Chondrocyte (in vitro differentiated cells): ENCODE measurements at regions not wholly inside any gene's neighbourhood (a gene's known extent, or its start where the extent isn't known, plus 50 kb on each side); places are given as distances from the start of the nearest gene placed in this dataset.

Experiments used
- DNase-seq: peaks from one replicate; pipeline ENCODE4 v3.0.0; 2021; ENCODE audit warnings: mixed read lengths, low spot score
- H3K27ac Mint-ChIP-seq: one replicate; pipeline ENCODE4 v1.8.0; 2021; ENCODE audit warnings: mild to moderate bottlenecking, moderate library complexity, mixed read lengths; ENCODE audit not compliant: unreplicated experiment
- H3K27me3 Mint-ChIP-seq: 2 replicates; pipeline ENCODE4 v1.8.0; 2021; ENCODE audit warnings: low read depth, mixed read lengths
- H3K36me3 Mint-ChIP-seq: 2 replicates; pipeline ENCODE4 v1.8.0; 2021; ENCODE audit warnings: low read depth, mixed read lengths
- H3K4me1 Mint-ChIP-seq: 2 replicates; pipeline ENCODE4 v1.8.0; 2021; ENCODE audit warnings: low read depth, mild to moderate bottlenecking, mixed read lengths
- H3K4me3 Mint-ChIP-seq: one replicate; pipeline ENCODE4 v1.8.0; 2021; ENCODE audit warnings: mild to moderate bottlenecking, moderate library complexity, mixed read lengths; ENCODE audit not compliant: unreplicated experiment
- H3K9me3 Mint-ChIP-seq: 2 replicates; pipeline ENCODE4 v1.8.0; 2021; ENCODE audit warnings: low read depth, mixed read lengths
- TF ChIP-seq, protein P1 (sequence below): fragments of 200-600 bp; sonication (generic); IDR thresholded peaks from 2 replicates; pipeline ENCODE4 v1.5.0; 2021; ENCODE audit warnings: antibody characterized with exemption, mild to moderate bottlenecking, moderate library complexity

DNA sequence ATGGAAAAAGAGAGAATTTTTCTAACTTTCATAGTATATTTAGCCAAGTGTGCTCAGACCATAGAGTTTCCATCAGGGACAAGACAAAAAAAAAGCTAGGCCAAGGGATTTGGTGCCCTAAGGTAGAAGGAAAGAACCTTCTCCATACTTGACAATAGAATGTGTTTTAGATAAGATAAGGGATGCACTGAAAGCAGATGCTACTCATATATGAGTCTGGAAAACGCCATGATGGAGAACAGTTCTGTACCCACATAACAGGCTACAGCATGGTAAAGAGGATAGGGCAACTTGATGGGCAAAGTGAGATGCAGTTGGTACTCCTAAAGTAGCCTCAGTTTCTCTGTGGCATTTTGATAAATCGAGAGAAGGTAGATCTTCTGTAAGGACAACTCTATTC lies 216.4 kb upstream of the NECTIN3 start:
- no peak overlapping the region for H3K27ac Mint-ChIP-seq
- no peak for DNase-seq
- TF ChIP-seq, protein P1, sequence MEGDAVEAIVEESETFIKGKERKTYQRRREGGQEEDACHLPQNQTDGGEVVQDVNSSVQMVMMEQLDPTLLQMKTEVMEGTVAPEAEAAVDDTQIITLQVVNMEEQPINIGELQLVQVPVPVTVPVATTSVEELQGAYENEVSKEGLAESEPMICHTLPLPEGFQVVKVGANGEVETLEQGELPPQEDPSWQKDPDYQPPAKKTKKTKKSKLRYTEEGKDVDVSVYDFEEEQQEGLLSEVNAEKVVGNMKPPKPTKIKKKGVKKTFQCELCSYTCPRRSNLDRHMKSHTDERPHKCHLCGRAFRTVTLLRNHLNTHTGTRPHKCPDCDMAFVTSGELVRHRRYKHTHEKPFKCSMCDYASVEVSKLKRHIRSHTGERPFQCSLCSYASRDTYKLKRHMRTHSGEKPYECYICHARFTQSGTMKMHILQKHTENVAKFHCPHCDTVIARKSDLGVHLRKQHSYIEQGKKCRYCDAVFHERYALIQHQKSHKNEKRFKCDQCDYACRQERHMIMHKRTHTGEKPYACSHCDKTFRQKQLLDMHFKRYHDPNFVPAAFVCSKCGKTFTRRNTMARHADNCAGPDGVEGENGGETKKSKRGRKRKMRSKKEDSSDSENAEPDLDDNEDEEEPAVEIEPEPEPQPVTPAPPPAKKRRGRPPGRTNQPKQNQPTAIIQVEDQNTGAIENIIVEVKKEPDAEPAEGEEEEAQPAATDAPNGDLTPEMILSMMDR, result no peak
- peaks cover 7% of the 10 kb centered on the region for H3K36me3 Mint-ChIP-seq
- no peak overlapping the region for H3K4me3 Mint-ChIP-seq
- no peaks in the 10 kb centered on the region for H3K9me3 Mint-ChIP-seq
- no peaks in the 10 kb centered on the region for H3K4me1 Mint-ChIP-seq
- H3K27me3 Mint-ChIP-seq, result no peaks in the 10 kb centered on the region

DNA sequence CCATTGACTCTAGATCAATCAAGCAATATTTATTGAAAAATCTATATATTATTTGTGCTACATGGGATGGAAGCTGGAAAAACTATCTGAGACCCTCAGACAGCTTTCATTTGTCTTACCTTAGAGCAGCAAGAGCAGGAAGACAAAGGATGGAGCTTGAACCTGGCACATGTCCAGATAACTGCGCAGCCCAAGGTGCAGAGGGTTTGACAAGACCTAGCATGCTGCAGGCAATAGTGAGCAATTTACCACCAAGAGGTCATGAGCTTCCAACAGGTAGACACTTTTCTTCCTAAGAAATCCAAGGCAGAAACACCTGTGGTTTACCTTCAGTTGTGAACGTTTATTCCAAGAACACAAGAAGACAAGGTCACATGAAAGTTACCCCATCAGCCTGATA lies 214.7 kb upstream of the NECTIN3 start:
- H3K27ac Mint-ChIP-seq, result no peak overlapping the region
- no peaks in the 10 kb centered on the region for H3K9me3 Mint-ChIP-seq
- no peaks in the 10 kb centered on the region for H3K4me1 Mint-ChIP-seq
- no peak for DNase-seq
- TF ChIP-seq, protein P1, result no peak
- no peaks in the 10 kb centered on the region for H3K27me3 Mint-ChIP-seq
- peaks cover 7% of the 10 kb centered on the region for H3K36me3 Mint-ChIP-seq
- H3K4me3 Mint-ChIP-seq, result no peak overlapping the region

DNA sequence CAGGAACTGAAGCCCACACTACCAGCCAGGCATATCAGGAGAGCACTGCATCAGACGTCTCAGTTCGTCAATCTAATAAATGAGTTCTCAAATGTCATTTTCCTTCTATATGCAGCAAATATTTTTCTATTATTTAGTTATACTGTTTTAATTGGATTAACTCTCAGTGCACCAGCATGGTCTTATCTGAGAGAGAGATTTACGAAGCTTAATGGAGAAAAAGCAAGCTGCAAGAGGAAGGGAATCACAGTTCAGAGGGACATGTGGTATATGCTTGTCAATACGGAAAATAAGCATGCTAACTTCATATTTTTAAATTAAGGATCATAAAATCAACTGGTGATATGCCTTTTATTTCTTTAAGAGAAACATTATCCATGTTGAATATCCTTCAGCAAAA lies 213.1 kb upstream of the NECTIN3 start:
- peaks cover 7% of the 10 kb centered on the region for H3K36me3 Mint-ChIP-seq
- no peak overlapping the region for H3K27ac Mint-ChIP-seq
- H3K27me3 Mint-ChIP-seq, result no peaks in the 10 kb centered on the region
- H3K4me1 Mint-ChIP-seq, result no peaks in the 10 kb centered on the region
- TF ChIP-seq, protein P1, result no peak
- H3K9me3 Mint-ChIP-seq, result no peaks in the 10 kb centered on the region
- DNase-seq, result no peak
- no peak overlapping the region for H3K4me3 Mint-ChIP-seq

DNA sequence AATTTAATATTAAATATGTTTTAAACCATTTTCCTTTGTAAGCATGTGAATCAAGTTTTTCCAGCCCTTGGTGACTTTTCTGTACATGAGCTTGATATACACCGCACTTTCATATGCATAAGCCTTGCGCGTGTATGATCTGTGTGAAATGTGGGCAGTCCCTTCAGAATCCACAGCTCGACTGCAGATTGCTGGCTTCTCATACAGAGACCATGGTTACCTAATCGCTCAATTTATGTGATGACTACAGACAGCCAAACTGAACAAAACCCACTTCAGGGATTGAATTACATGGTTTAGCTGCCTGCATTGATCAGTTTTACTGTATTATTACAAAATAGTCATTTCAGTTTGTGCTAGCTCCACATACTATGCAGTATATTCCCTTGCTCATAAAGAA lies 212.3 kb upstream of the NECTIN3 start:
- TF ChIP-seq, protein P1, result no peak
- Mint-ChIP-seq H3K4me1 (no peaks in the 10 kb centered on the region), H3K36me3 (peaks cover 7% of the 10 kb centered on the region), H3K27me3 (no peaks in the 10 kb centered on the region), H3K27ac (no peak overlapping the region), H3K9me3 (no peaks in the 10 kb centered on the region), H3K4me3 (no peak overlapping the region)
- DNase-seq, result no peak

DNA sequence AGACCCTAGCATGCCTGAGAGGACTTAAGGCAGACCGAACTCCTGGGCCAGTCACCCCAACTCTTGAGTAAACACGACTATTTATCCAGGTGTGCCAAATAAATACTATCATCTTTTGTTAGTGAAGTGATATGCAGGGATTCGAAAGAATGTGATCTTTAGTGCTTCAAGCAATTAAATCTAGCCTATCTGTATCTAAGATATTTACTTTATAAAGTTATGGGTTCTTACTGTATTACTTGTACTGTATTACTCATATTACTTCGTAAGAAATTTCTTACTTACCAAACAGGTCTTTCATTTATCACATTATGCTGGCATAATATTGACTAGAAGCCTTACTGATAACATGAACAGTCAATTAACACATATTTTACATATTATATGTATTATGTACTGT lies 211.6 kb upstream of the NECTIN3 start:
- Mint-ChIP-seq H3K9me3 (no peaks in the 10 kb centered on the region), H3K36me3 (peaks cover 7% of the 10 kb centered on the region), H3K4me3 (no peak overlapping the region), H3K4me1 (no peaks in the 10 kb centered on the region), H3K27ac (no peak overlapping the region), H3K27me3 (no peaks in the 10 kb centered on the region)
- DNase-seq, result no peak
- TF ChIP-seq, protein P1, result no peak
